ENCODE measurements at regions not wholly inside any gene's neighbourhood (a gene's known extent, or its start where the extent isn't known, plus 50 kb on each side); places are given as distances from the start of the nearest gene placed in this dataset.

DNA sequence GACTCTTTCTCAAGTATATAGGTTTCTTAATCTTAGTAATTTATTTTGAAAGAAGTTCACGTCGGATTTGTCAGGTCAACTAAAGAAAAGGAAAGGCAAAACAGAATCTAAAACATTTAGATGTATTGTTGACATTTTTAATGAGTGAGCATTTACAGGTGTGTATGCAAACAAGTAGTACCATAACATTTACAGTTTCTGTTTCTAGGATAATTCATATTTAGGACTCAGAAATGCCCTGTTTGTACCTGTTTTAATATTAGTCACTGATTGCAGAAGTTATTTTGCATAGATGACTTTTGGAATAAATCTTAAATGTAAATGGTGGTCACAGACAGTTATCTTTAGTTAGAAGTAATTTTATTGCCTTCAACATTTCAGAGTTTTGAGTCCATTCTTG lies 151.3 kb upstream of the NUDT6 start:
- ChIA-PET CTCF (no interaction called here), POLR2A (no interaction called here)
- Mint-ChIP-seq H3K4me3 (no peak overlapping the region), H3K9me3 (no peaks in the 10 kb centered on the region), H3K4me1 (no peaks in the 10 kb centered on the region), H3K36me3 (peaks cover 0 to 13% (median 9%) of the 10 kb centered on the region in 3 donors), H3K27ac (no peak overlapping the region), H3K27me3 (no peaks in the 10 kb centered on the region)
- H3K36me3 ChIP-seq (ENCODE audit: insufficient read depth, low read length) = no peaks in the 10 kb centered on the region
- H3K4me1 ChIP-seq (ENCODE audit: insufficient read depth, low read length) = no peaks in the 10 kb centered on the region
- no peaks in the 10 kb centered on the region for H3K9me3 ChIP-seq (ENCODE audit: low read length)
- no peaks in the 10 kb centered on the region for H3K27me3 ChIP-seq (ENCODE audit: insufficient read depth, low read length, poor library complexity, severe bottlenecking)
- DNase-seq = no peak
- no peak overlapping the region for H3K4me3 ChIP-seq (ENCODE audit: low read length)
- no peak overlapping the region for H3K27ac ChIP-seq (ENCODE audit: low read depth, low read length)

DNA sequence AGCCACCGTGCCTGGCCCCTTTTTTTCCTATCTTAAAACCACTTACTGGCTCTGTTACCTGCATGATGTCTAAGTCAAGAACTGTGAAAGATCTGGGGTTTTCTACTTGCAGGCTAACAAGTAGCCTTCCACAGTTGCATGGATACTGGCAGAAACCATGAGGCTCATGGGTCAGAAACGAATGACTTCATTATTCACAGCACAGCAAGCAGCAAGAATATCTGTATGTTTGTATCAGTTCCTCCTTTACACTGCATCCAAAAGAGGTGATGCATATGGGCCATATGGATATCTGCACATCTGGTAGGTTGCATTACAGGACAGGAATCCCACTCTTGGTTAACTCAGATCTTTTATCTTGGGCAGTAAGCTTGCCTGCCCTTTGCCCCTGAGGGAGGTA lies 154.9 kb upstream of the NUDT6 start:
- CTCF ChIA-PET = no interaction called here
- no peaks in the 10 kb centered on the region for H3K27me3 Mint-ChIP-seq
- no peaks in the 10 kb centered on the region for H3K9me3 Mint-ChIP-seq
- peak overlapping the region in 1 of 8 donors; percentile 17 for H3K27ac Mint-ChIP-seq
- POLR2A ChIA-PET = no interaction called here
- DNase-seq = no peak
- H3K4me3 Mint-ChIP-seq = no peak overlapping the region
- peaks cover 13 to 27% (median 23%) of the 10 kb centered on the region in 3 donors for H3K36me3 Mint-ChIP-seq
- Histone ChIP-seq H3K4me1 (ENCODE audit: insufficient read depth, low read length) (no peaks in the 10 kb centered on the region), H3K27me3 (ENCODE audit: insufficient read depth, low read length, poor library complexity, severe bottlenecking) (no peaks in the 10 kb centered on the region), H3K36me3 (ENCODE audit: insufficient read depth, low read length) (no peaks in the 10 kb centered on the region), H3K9me3 (ENCODE audit: low read length) (no peaks in the 10 kb centered on the region), H3K27ac (ENCODE audit: low read depth, low read length) (no peak overlapping the region), H3K4me3 (ENCODE audit: low read length) (no peak overlapping the region)
- H3K4me1 Mint-ChIP-seq = no peaks in the 10 kb centered on the region

DNA sequence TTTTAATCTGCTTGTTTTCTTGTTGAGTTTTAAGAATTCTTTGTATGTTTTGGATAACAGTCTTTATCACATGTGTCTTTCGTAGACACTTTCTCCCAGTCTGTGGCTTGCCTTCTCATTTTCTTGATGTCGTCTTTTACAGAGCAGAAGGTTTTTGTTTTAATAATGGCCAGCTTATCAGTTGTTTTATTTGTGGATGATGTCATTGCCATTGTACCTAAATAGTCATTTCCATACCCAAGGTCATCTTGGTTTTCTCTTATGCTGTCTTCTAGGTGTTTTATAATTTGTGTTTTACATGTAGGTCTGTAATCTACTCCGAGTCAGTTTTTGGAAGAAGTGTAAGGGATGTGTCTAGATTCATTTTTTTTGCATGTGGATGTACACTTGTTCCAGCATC lies 159.6 kb upstream of the NUDT6 start:
- no peaks in the 10 kb centered on the region for H3K27me3 Mint-ChIP-seq
- no peak overlapping the region for H3K4me3 ChIP-seq (ENCODE audit: low read length)
- H3K36me3 Mint-ChIP-seq = peaks cover 15 to 42% (median 30%) of the 10 kb centered on the region in 3 donors
- peak overlapping the region in 1 of 8 donors; percentile 11 for H3K27ac Mint-ChIP-seq
- DNase-seq = no peak
- CTCF ChIA-PET = no interaction called here
- H3K4me3 Mint-ChIP-seq = no peak overlapping the region
- H3K27ac ChIP-seq (ENCODE audit: low read depth, low read length) = no peak overlapping the region
- no peaks in the 10 kb centered on the region for H3K9me3 ChIP-seq (ENCODE audit: low read length)
- peaks cover 0 to 3% (median 0%) of the 10 kb centered on the region in 5 donors for H3K9me3 Mint-ChIP-seq
- no peaks in the 10 kb centered on the region for H3K27me3 ChIP-seq (ENCODE audit: insufficient read depth, low read length, poor library complexity, severe bottlenecking)
- POLR2A ChIA-PET = no interaction called here
- H3K4me1 Mint-ChIP-seq = peaks cover 0 to 2% (median 2%) of the 10 kb centered on the region in 3 donors
- no peaks in the 10 kb centered on the region for H3K4me1 ChIP-seq (ENCODE audit: insufficient read depth, low read length)
- H3K36me3 ChIP-seq (ENCODE audit: insufficient read depth, low read length) = no peaks in the 10 kb centered on the region

DNA sequence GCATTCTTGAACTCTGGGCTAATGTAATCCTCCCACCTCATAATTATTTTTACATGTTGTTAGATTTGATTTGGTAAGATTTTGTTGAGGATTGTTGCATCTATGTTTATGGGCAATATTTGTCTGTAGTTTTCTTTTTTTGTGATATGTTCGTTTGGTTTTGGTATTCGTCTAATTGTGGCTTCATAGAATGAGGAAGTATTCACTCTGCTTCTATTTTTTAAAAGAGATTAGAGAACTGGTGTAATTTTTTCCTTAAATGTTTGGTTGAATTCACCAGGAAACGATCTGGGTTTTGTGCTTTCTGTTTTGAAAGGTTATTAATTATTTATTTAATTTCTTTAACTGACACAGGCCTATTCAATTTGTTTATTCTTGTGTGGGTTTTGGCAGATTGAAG lies 161.2 kb upstream of the NUDT6 start:
- Mint-ChIP-seq H3K9me3 (peaks cover 0 to 3% (median 0%) of the 10 kb centered on the region in 5 donors), H3K36me3 (peaks cover 21 to 50% (median 35%) of the 10 kb centered on the region in 3 donors), H3K4me3 (no peak overlapping the region), H3K27me3 (no peaks in the 10 kb centered on the region), H3K4me1 (peaks cover 0 to 5% (median 2%) of the 10 kb centered on the region in 3 donors), H3K27ac (peak overlapping the region in 1 of 8 donors; percentile 37)
- CTCF ChIA-PET = no interaction called here
- no peaks in the 10 kb centered on the region for H3K27me3 ChIP-seq (ENCODE audit: insufficient read depth, low read length, poor library complexity, severe bottlenecking)
- no peak for DNase-seq
- no peaks in the 10 kb centered on the region for H3K36me3 ChIP-seq (ENCODE audit: insufficient read depth, low read length)
- H3K27ac ChIP-seq (ENCODE audit: low read depth, low read length) = no peak overlapping the region
- H3K4me1 ChIP-seq (ENCODE audit: insufficient read depth, low read length) = no peaks in the 10 kb centered on the region
- H3K4me3 ChIP-seq (ENCODE audit: low read length) = no peak overlapping the region
- POLR2A ChIA-PET = no interaction called here
- no peaks in the 10 kb centered on the region for H3K9me3 ChIP-seq (ENCODE audit: low read length)

DNA sequence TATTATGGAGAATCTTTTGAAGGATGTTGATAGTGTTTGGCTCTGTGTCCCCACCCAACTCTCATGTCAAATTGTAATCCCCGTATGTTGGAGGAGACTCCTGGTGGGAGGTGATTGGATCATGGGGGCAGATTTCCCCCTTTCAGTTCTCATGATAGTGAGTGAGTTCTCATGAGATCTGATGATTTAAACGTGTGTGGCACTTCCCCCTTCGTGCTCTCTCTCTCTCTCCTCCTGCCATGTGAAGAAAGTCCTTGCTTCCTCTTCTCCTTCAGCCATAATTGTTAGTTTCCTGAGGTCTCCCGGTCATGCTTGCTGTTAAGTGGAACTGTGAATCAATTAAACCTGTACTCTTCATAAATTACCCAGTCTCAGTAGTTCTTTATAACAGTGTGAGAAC lies 166.1 kb upstream of the NUDT6 start:
- Histone ChIP-seq H3K4me3 (ENCODE audit: low read length) (no peak overlapping the region), H3K9me3 (ENCODE audit: low read length) (no peaks in the 10 kb centered on the region), H3K27ac (ENCODE audit: low read depth, low read length) (no peak overlapping the region), H3K4me1 (ENCODE audit: insufficient read depth, low read length) (no peaks in the 10 kb centered on the region), H3K36me3 (ENCODE audit: insufficient read depth, low read length) (no peaks in the 10 kb centered on the region), H3K27me3 (ENCODE audit: insufficient read depth, low read length, poor library complexity, severe bottlenecking) (no peaks in the 10 kb centered on the region)
- Mint-ChIP-seq H3K27me3 (no peaks in the 10 kb centered on the region), H3K4me1 (peaks cover 0 to 5% (median 1%) of the 10 kb centered on the region in 3 donors), H3K9me3 (peaks cover 0 to 3% (median 2%) of the 10 kb centered on the region in 5 donors), H3K27ac (peak overlapping the region in 1 of 8 donors; percentile 44), H3K36me3 (peaks cover 21 to 61% (median 43%) of the 10 kb centered on the region in 3 donors), H3K4me3 (peak overlapping the region in 1 of 7 donors; percentile 26)
- POLR2A ChIA-PET = no interaction called here
- CTCF ChIA-PET = no interaction called here
- no peak for DNase-seq

DNA sequence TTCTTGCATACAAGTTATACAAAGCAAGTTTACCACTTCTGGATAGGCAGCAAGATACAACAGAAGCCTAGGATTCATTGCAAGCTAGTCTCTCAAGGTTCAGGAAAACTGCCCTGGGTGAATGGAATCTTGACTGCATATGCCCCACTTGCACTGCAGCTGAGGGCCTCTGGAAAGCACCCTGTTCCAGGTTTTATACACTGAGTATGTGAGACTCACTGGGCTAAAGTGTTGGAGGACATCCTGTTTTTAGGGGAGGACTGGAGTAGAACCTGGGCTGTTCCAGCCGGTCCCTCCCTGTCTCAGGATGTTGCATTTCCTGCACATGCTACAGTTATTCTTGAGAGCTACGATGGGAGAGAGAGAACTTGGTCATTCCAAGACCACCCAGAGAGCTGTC lies 168.5 kb upstream of the NUDT6 start:
- no peak overlapping the region for H3K27ac ChIP-seq (ENCODE audit: low read depth, low read length)
- no peak overlapping the region for H3K4me3 ChIP-seq (ENCODE audit: low read length)
- no peaks in the 10 kb centered on the region for H3K36me3 ChIP-seq (ENCODE audit: insufficient read depth, low read length)
- peaks cover 0 to 5% (median 0%) of the 10 kb centered on the region in 3 donors for H3K4me1 Mint-ChIP-seq
- H3K9me3 ChIP-seq (ENCODE audit: low read length) = no peaks in the 10 kb centered on the region
- no peaks in the 10 kb centered on the region for H3K4me1 ChIP-seq (ENCODE audit: insufficient read depth, low read length)
- no peak for DNase-seq
- peaks cover 25 to 52% (median 49%) of the 10 kb centered on the region in 3 donors for H3K36me3 Mint-ChIP-seq
- no peaks in the 10 kb centered on the region for H3K27me3 Mint-ChIP-seq
- no peak overlapping the region for H3K4me3 Mint-ChIP-seq
- no peaks in the 10 kb centered on the region for H3K27me3 ChIP-seq (ENCODE audit: insufficient read depth, low read length, poor library complexity, severe bottlenecking)
- peaks cover 0 to 3% (median 2%) of the 10 kb centered on the region in 5 donors for H3K9me3 Mint-ChIP-seq
- ChIA-PET CTCF (no interaction called here), POLR2A (no interaction called here)
- peak overlapping the region in 1 of 8 donors; percentile 66 for H3K27ac Mint-ChIP-seq

DNA sequence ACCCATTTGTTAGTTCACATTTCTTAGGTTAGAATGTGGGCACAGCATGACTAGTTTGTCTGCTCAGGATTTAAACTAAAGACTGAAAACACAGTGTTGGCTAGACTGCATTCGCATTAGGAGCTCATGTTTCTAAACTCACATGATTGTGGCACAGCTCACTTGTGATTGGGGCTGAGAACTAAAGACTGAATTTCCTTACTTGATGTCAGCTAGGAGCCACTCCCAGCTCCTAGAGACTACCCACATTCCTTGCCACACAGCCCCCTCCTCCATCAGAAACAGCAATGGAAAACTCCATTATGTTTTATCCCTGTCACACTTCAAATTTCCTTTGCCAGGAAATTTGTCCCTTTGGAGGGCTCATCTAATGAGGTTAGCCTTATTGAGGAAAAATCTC lies 170.2 kb upstream of the NUDT6 start:
- Mint-ChIP-seq H3K36me3 (peaks cover 24 to 39% (median 35%) of the 10 kb centered on the region in 3 donors), H3K9me3 (peaks cover 0 to 2% (median 0%) of the 10 kb centered on the region in 5 donors), H3K27me3 (no peaks in the 10 kb centered on the region), H3K27ac (peak overlapping the region in 1 of 8 donors; percentile 8), H3K4me1 (no peaks in the 10 kb centered on the region), H3K4me3 (no peak overlapping the region)
- no peak overlapping the region for H3K4me3 ChIP-seq (ENCODE audit: low read length)
- no peaks in the 10 kb centered on the region for H3K9me3 ChIP-seq (ENCODE audit: low read length)
- no peaks in the 10 kb centered on the region for H3K27me3 ChIP-seq (ENCODE audit: insufficient read depth, low read length, poor library complexity, severe bottlenecking)
- H3K4me1 ChIP-seq (ENCODE audit: insufficient read depth, low read length) = no peaks in the 10 kb centered on the region
- H3K36me3 ChIP-seq (ENCODE audit: insufficient read depth, low read length) = no peaks in the 10 kb centered on the region
- DNase-seq = no peak
- CTCF ChIA-PET = no interaction called here
- POLR2A ChIA-PET = interaction anchor here (0.5 kb wide), 1 partner anchor 40 kb away, joined by 6 read pairs; no protein-coding TSS in a partner anchor
- no peak overlapping the region for H3K27ac ChIP-seq (ENCODE audit: low read depth, low read length)

DNA sequence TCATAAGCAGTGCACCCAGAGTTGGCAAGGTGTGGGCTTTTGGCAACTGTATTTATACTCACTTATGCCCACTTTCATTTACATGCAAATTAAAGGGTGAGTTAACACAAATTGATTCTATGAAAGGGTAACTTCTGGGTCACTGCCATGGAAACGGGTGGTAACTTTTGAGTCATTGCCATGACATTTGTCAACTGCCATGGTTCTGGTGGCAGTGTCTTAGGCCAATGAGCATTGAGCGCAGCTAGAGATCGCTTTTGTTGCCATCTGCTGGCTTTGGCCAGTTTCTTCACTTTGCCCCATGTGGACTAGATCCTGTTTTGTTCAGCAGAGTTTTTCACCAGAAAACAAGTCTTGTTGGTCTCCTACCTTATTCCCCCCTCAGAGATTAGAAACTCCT lies 170.8 kb upstream of the NUDT6 start:
- Histone ChIP-seq H3K4me1 (ENCODE audit: insufficient read depth, low read length) (no peaks in the 10 kb centered on the region), H3K4me3 (ENCODE audit: low read length) (no peak overlapping the region), H3K27ac (ENCODE audit: low read depth, low read length) (no peak overlapping the region), H3K36me3 (ENCODE audit: insufficient read depth, low read length) (no peaks in the 10 kb centered on the region), H3K27me3 (ENCODE audit: insufficient read depth, low read length, poor library complexity, severe bottlenecking) (no peaks in the 10 kb centered on the region), H3K9me3 (ENCODE audit: low read length) (no peaks in the 10 kb centered on the region)
- H3K36me3 Mint-ChIP-seq = peaks cover 20 to 35% (median 29%) of the 10 kb centered on the region in 3 donors
- no peaks in the 10 kb centered on the region for H3K27me3 Mint-ChIP-seq
- POLR2A ChIA-PET = no interaction called here
- H3K27ac Mint-ChIP-seq = peak overlapping the region in 1 of 8 donors; percentile 29
- H3K9me3 Mint-ChIP-seq = peaks cover 0 to 2% (median 0%) of the 10 kb centered on the region in 5 donors
- H3K4me1 Mint-ChIP-seq = no peaks in the 10 kb centered on the region
- no peak for DNase-seq
- no peak overlapping the region for H3K4me3 Mint-ChIP-seq
- CTCF ChIA-PET = no interaction called here

DNA sequence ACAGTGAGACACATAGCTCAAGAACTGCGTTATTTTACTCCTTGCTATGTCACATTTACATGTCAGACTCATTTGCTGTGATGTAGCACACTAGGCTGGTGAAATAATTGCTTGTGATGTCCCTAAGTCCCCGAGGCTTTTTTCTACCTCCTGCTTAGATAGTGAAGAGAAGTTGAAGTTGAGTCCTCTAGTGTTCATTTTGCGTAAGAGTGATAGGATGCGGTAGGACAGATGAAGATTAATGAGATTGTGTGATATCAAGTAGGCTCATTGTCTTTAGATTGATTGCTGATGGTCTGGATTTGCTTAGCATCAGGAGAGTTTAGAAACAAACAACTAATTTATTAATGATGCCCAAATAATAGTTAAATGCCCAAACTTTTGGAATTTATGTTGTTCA lies 173.6 kb upstream of the NUDT6 start:
- Mint-ChIP-seq H3K36me3 (peaks cover 8 to 28% (median 16%) of the 10 kb centered on the region in 3 donors), H3K27me3 (no peaks in the 10 kb centered on the region), H3K9me3 (no peaks in the 10 kb centered on the region), H3K4me1 (no peaks in the 10 kb centered on the region), H3K27ac (no peak overlapping the region), H3K4me3 (no peak overlapping the region)
- H3K9me3 ChIP-seq (ENCODE audit: low read length) = no peaks in the 10 kb centered on the region
- H3K27me3 ChIP-seq (ENCODE audit: insufficient read depth, low read length, poor library complexity, severe bottlenecking) = no peaks in the 10 kb centered on the region
- no peak overlapping the region for H3K4me3 ChIP-seq (ENCODE audit: low read length)
- H3K27ac ChIP-seq (ENCODE audit: low read depth, low read length) = no peak overlapping the region
- ChIA-PET CTCF (no interaction called here), POLR2A (no interaction called here)
- no peaks in the 10 kb centered on the region for H3K4me1 ChIP-seq (ENCODE audit: insufficient read depth, low read length)
- no peaks in the 10 kb centered on the region for H3K36me3 ChIP-seq (ENCODE audit: insufficient read depth, low read length)
- no peak for DNase-seq

Measured in CD8-positive, alpha-beta memory T cell (primary cell).